ENCODE measurements at regions not wholly inside any gene's neighbourhood (a gene's known extent, or its start where the extent isn't known, plus 50 kb on each side); places are given as distances from the start of the nearest gene placed in this dataset.

- DNase-seq: no peak
These were observed 59.6 kb downstream of the ARL6IP4 start for GRCh38 chr12:123040106-123040505.

- DNase-seq: no peak
These were observed 58.5 kb downstream of the ARL6IP4 start for GRCh38 chr12:123038966-123039365.

- DNase-seq: no peak
These were observed 58.0 kb downstream of the ARL6IP4 start for GRCh38 chr12:123038486-123038885.

GRCh38 chr12:123037791-123038190 is 57.3 kb downstream of the ARL6IP4 start:
- no peak for DNase-seq

GRCh38 chr12:123036466-123037285 is 56.2 kb downstream of the ARL6IP4 start:
- no peak for DNase-seq

GRCh38 chr12:123035841-123036240 is 55.4 kb downstream of the ARL6IP4 start:
- no peak for DNase-seq

GRCh38 chr12:123034865-123035264 is 54.4 kb downstream of the ARL6IP4 start:
- no peak for DNase-seq

GRCh38 chr12:123034022-123034541 is 53.6 kb downstream of the ARL6IP4 start:
- DNase-seq: peak; percentile 31 to 43

GRCh38 chr12:123033392-123034021 is 53.0 kb downstream of the ARL6IP4 start:
- no peak for DNase-seq

- DNase-seq: no peak
These were observed 52.4 kb downstream of the ARL6IP4 start for GRCh38 chr12:123032736-123033391.
